IMR-90 (cell line): ENCODE measurements at regions not wholly inside any gene's neighbourhood (a gene's known extent, or its start where the extent isn't known, plus 50 kb on each side); places are given as distances from the start of the nearest gene placed in this dataset.
A peak's percentile ranks its signal among the peaks of the same experiment; 100 is the strongest.

Experiments
- ATAC-seq: fragments of 200-7000 bp; cut with Tn5 transposase; 2 replicates; pipeline ENCODE4 v1.9.1; 2020; ENCODE audit warnings: low read depth, mild to moderate bottlenecking, moderate library complexity
- BruUV-seq: library from RNA; stranded (reverse); fragments of 400-500 nt; replicated peaks from 2 replicates; lab custom pipeline; 2021; lab: Mats Ljungman, UMichigan
- CTCF ChIA-PET: fragments of 300-600 bp; formaldehyde crosslinking; extraction: SDS; loops from one replicate; lab custom pipeline; 2021; ENCODE audit warnings: antibody characterized with exemption; lab: Yijun Ruan, JAX
- POLR2A ChIA-PET: fragments of 300-600 bp; sonication (Branson Sonifier 250); formaldehyde crosslinking; loops from one replicate; lab custom pipeline; 2022; ENCODE audit warnings: antibody characterized with exemption; ENCODE audit not compliant: unreplicated experiment; lab: Charles Lee
- DNase-seq: peaks from one replicate; pipeline ENCODE4 v3.0.0; 2013
- H2AFZ ChIP-seq: replicated peaks from 2 replicates; pipeline ENCODE3; 2013; ENCODE audit warnings: low read length, mild to moderate bottlenecking; ENCODE audit not compliant: poor library complexity
- H2AK5ac ChIP-seq: 2 replicates; pipeline ENCODE4 v1.6.1; 2013; ENCODE audit warnings: low read depth, low read length, inconsistent platforms
- H2AK9ac ChIP-seq: replicated peaks from 2 replicates; pipeline ENCODE3; 2013; ENCODE audit warnings: mild to moderate bottlenecking, low read depth, low read length, moderate library complexity; ENCODE audit not compliant: poor library complexity
- H2BK120ac ChIP-seq: 2 replicates; pipeline ENCODE4 v1.6.1; 2013; ENCODE audit warnings: low read depth, low read length, inconsistent platforms
- H2BK15ac ChIP-seq: 3 replicates; pipeline ENCODE4 v1.6.1; 2013; ENCODE audit warnings: low read depth, low read length, inconsistent platforms
- H2BK20ac ChIP-seq: 2 replicates; pipeline ENCODE4 v1.6.1; 2013; ENCODE audit warnings: low read depth, mild to moderate bottlenecking, inconsistent platforms, low read length, moderate library complexity
- H2BK5ac ChIP-seq: 2 replicates; pipeline ENCODE4 v1.6.1; 2013; ENCODE audit warnings: mild to moderate bottlenecking, low read depth, low read length, inconsistent platforms; ENCODE audit not compliant: poor library complexity, severe bottlenecking
- H3K14ac ChIP-seq: replicated peaks from 2 replicates; pipeline ENCODE4 v1.6.1; 2013; ENCODE audit warnings: low read depth, low read length, inconsistent platforms
- H3K18ac ChIP-seq: 2 replicates; pipeline ENCODE4 v1.6.1; 2013; ENCODE audit warnings: low read depth, low read length, control low read depth
- H3K23ac ChIP-seq: 2 replicates; pipeline ENCODE4 v1.6.1; 2013; ENCODE audit warnings: low read depth, low read length, inconsistent platforms
- H3K27ac ChIP-seq: 2 replicates; pipeline ENCODE4 v1.5.1; 2013; ENCODE audit warnings: mild to moderate bottlenecking, control low read depth, low read length; ENCODE audit not compliant: insufficient read depth
- H3K27me3 ChIP-seq: 2 replicates; pipeline ENCODE4 v1.6.1; 2013; ENCODE audit warnings: low read length; ENCODE audit not compliant: control insufficient read depth, insufficient read depth
- H3K36me3 ChIP-seq: 2 replicates; pipeline ENCODE4 v1.6.1; 2013; ENCODE audit warnings: low read length, mixed read lengths; ENCODE audit not compliant: control insufficient read depth, insufficient read depth
- H3K4ac ChIP-seq: 2 replicates; pipeline ENCODE4 v1.6.1; 2013; ENCODE audit warnings: low read depth, low read length, inconsistent platforms
- H3K4me1 ChIP-seq: 2 replicates; pipeline ENCODE4 v1.6.1; 2013; ENCODE audit warnings: low read length, mixed read lengths; ENCODE audit not compliant: control insufficient read depth, insufficient read depth
- H3K4me2 ChIP-seq: 2 replicates; pipeline ENCODE4 v1.6.1; 2013; ENCODE audit warnings: low read depth, mild to moderate bottlenecking, control low read depth, low read length, moderate library complexity
- H3K4me3 ChIP-seq: 2 replicates; pipeline ENCODE4 v1.5.1; 2013; ENCODE audit warnings: low read depth, mild to moderate bottlenecking, control low read depth, low read length, moderate library complexity; ENCODE audit not compliant: insufficient read depth
- H3K56ac ChIP-seq: 2 replicates; pipeline ENCODE4 v1.6.1; 2013; ENCODE audit warnings: low read length, inconsistent platforms; ENCODE audit not compliant: insufficient read depth; ENCODE audit errors: extremely low read depth
- H3K79me1 ChIP-seq, 2 experiments: 2 replicates each; pipeline ENCODE4 v1.6.1; 2013; ENCODE audit warnings: low read length in 2 of 2, inconsistent platforms in 1 of 2, low read depth in 1 of 2
- H3K9ac ChIP-seq: 2 replicates; pipeline ENCODE4 v1.6.1; 2013; ENCODE audit warnings: low read depth, low read length, control low read depth
- H3K9me1 ChIP-seq: 2 replicates; pipeline ENCODE4 v1.6.1; 2013; ENCODE audit warnings: low read length, inconsistent platforms; ENCODE audit not compliant: insufficient read depth
- H3K9me3 ChIP-seq: 2 replicates; pipeline ENCODE4 v1.6.1; 2013; ENCODE audit warnings: low read length; ENCODE audit not compliant: control insufficient read depth, insufficient read depth
- H4K20me1 ChIP-seq: 2 replicates; pipeline ENCODE4 v1.6.1; 2013; ENCODE audit warnings: low read length, inconsistent platforms; ENCODE audit not compliant: insufficient read depth
- H4K5ac ChIP-seq: 2 replicates; pipeline ENCODE4 v1.6.1; 2013; ENCODE audit warnings: mild to moderate bottlenecking, low read depth, low read length, control low read depth
- H4K8ac ChIP-seq, 2 experiments: 2 replicates each; pipeline ENCODE4 v1.6.1; 2013; ENCODE audit warnings: low read depth in 2 of 2, low read length in 2 of 2, control low read depth in 1 of 2, inconsistent platforms in 1 of 2
- H4K91ac ChIP-seq: 2 replicates; pipeline ENCODE4 v1.6.1; 2013; ENCODE audit warnings: low read depth, low read length, inconsistent platforms; ENCODE audit not compliant: insufficient read depth
- MAFK ChIP-seq: IDR thresholded peaks from 2 replicates; pipeline ENCODE4 v1.6.1; 2012; ENCODE audit warnings: low read depth, low read length, improper control_type of control experiment
- MAZ ChIP-seq: IDR thresholded peaks from 2 replicates; pipeline ENCODE4 v1.6.1; 2012; ENCODE audit warnings: low read depth, mild to moderate bottlenecking, low read length, improper control_type of control experiment, moderate library complexity, borderline replicate concordance
- MXI1 ChIP-seq: IDR thresholded peaks from 2 replicates; pipeline ENCODE4 v1.6.1; 2012; ENCODE audit warnings: low read depth, mild to moderate bottlenecking, low read length, moderate library complexity, borderline replicate concordance
- NFE2L2 ChIP-seq: fragments of 150-350 bp; IDR thresholded peaks from 2 replicates; pipeline ENCODE4 v1.6.1; 2016; ENCODE audit warnings: low read depth, mild to moderate bottlenecking, low read length
- POLR2A ChIP-seq: IDR thresholded peaks from 2 replicates; pipeline ENCODE4 v1.6.1; 2012; ENCODE audit warnings: mild to moderate bottlenecking, low read depth, low read length
- RCOR1 ChIP-seq: IDR thresholded peaks from 2 replicates; pipeline ENCODE4 v1.6.1; 2012; ENCODE audit warnings: mild to moderate bottlenecking, low read length, improper control_type of control experiment; ENCODE audit not compliant: insufficient replicate concordance
- RFX5 ChIP-seq: IDR thresholded peaks from 2 replicates; pipeline ENCODE4 v1.8.0; 2012; ENCODE audit warnings: low read depth, mild to moderate bottlenecking, low read length, moderate library complexity
- SMC3 ChIP-seq: fragments of 150-350 bp; IDR thresholded peaks from 2 replicates; pipeline ENCODE4 v1.6.1; 2016; ENCODE audit warnings: low read depth, mild to moderate bottlenecking, antibody characterized with exemption, low read length, moderate library complexity
- USF2 ChIP-seq: fragments of 150-350 bp; IDR thresholded peaks from 2 replicates; pipeline ENCODE4 v1.6.1; 2017; ENCODE audit warnings: mild to moderate bottlenecking, antibody characterized with exemption, low read length, low read depth
- WGBS, 2 experiments: methylation state at CpG; one replicate each; pipeline versions ENCODE4 v1.1.5 to v1.1.7; 2013; ENCODE audit warnings: missing lambda C conversion rate in 2 of 2; ENCODE audit not compliant: insufficient read length in 1 of 2; ENCODE audit errors: extremely low coverage in 2 of 2; 5-methylcytosine and 5-hydroxymethylcytosine counted together
- dilution Hi-C: fragments of 300-500 bp; cut with HindIII; formaldehyde crosslinking; loops from one replicate; pipeline ENCODE4 v1.14.3; 2018; ENCODE audit warnings: low sequenced_read_pairs; ENCODE audit not compliant: unreplicated experiment
- in situ Hi-C: fragments of 300-500 bp; cut with MboI; formaldehyde crosslinking; loops from 3 replicates; pipeline ENCODE4 v1.14.3; 2019; ENCODE audit warnings: low sequenced_read_pairs, inconsistent platforms, mixed read lengths
- intact Hi-C: fragments of 100-400 bp; cut with micrococcal nuclease; formaldehyde crosslinking; loops from 2 replicates; pipeline ENCODE4 v1.10.0; 2022
- TF ChIP-seq, protein P1 (sequence below): fragments of 150-350 bp; IDR thresholded peaks from 2 replicates; pipeline ENCODE4 v1.6.1; 2016; ENCODE audit warnings: low read depth, mild to moderate bottlenecking, low read length, moderate library complexity, borderline replicate concordance
- TF ChIP-seq, protein P2 (sequence below): conservative IDR thresholded peaks from 2 replicates; pipeline ENCODE4 v1.5.1; 2012; ENCODE audit warnings: mild to moderate bottlenecking, low read depth, low read length, improper control_type of control experiment

GRCh38 chr5:143554918-143555477 is 151.5 kb upstream of the NR3C1 start (continued):
- 0 out of 2 replicates have a peak, but pooled peaks have one; percentile 37 for TF ChIP-seq MXI1

- intact Hi-C loops (loop anchor here (2.0 kb wide), 1 partner anchor 149 kb away; no protein-coding TSS in a partner anchor), dilution Hi-C loops (no loop called here), in situ Hi-C loops (no loop called here)
- H2BK15ac ChIP-seq = 0 out of 3 replicates have a peak overlapping the region, but pooled peaks have one; percentile 72
- H2AFZ ChIP-seq = no peak overlapping the region
- H2BK20ac ChIP-seq = peak overlapping the region; percentile 86
- ATAC-seq = peak; percentile 47
- H3K4ac ChIP-seq = peak overlapping the region; percentile 51; the same call in 1 of the 2 replicates
- H3K14ac ChIP-seq = no peak overlapping the region
- ChIA-PET POLR2A (interaction anchor here (0.9 kb wide), 1 partner anchor 151 kb away, joined by 3 read pairs; the partner anchor contains the start of gene NR3C1), CTCF (interaction anchor here (0.8 to 1.4 kb wide), 2 partner anchors 218 to 491 kb away, joined by 3 read pairs; no protein-coding TSS in a partner anchor)
- H3K9ac ChIP-seq = no peak overlapping the region
- H4K20me1 ChIP-seq = no peaks in the 10 kb centered on the region
- peaks cover 11% of the 10 kb centered on the region for H3K9me1 ChIP-seq
- peak overlapping the region; percentile 86; the same call in 1 of the 2 replicates for H3K18ac ChIP-seq
- H2AK9ac ChIP-seq = no peak overlapping the region
- H3K79me1 ChIP-seq = no peaks in the 10 kb centered on the region; a peak in 1 of 4 replicates
- no peaks in the 10 kb centered on the region for H3K9me3 ChIP-seq
- H2BK120ac ChIP-seq = peak overlapping the region; percentile 91
- no TSS peak for BruUV-seq
- no peak overlapping the region; the same call in 1 of the 2 replicates for H4K5ac ChIP-seq
- no peak overlapping the region for H3K4me3 ChIP-seq
- WGBS, 2 experiments = no CpG with 5 or more reads among the region's 2 CpGs
- H4K8ac ChIP-seq = peak overlapping the region; percentile 54 to 79
- peak overlapping the region; percentile 25; the same call in 1 of the 2 replicates for H3K27ac ChIP-seq
- peaks cover 19% of the 10 kb centered on the region for H3K4me1 ChIP-seq
- peak overlapping the region; percentile 99 for H2BK5ac ChIP-seq
- peak overlapping the region; percentile 34; the same call in 1 of the 2 replicates for H3K4me2 ChIP-seq
- H3K23ac ChIP-seq = no peak overlapping the region
- DNase-seq = peak; percentile 99
- peak overlapping the region; percentile 67; the same call in 1 of the 2 replicates for H4K91ac ChIP-seq
- no peak overlapping the region for H2AK5ac ChIP-seq
- peak overlapping the region; percentile 87; the same call in 1 of the 2 replicates for H3K56ac ChIP-seq
- H3K36me3 ChIP-seq = no peaks in the 10 kb centered on the region
- H3K27me3 ChIP-seq = no peaks in the 10 kb centered on the region
- TF ChIP-seq RCOR1 = peak; percentile 55
- peak; percentile 48; the same call in 1 of the 2 replicates for TF ChIP-seq NFE2L2
- no peak for TF ChIP-seq MAZ
- no peak for TF ChIP-seq MXI1
- TF ChIP-seq RFX5 = no peak
- TF ChIP-seq POLR2A = no peak; the same call in 1 of the 2 replicates
- no peak for TF ChIP-seq USF2
- TF ChIP-seq, protein P1, sequence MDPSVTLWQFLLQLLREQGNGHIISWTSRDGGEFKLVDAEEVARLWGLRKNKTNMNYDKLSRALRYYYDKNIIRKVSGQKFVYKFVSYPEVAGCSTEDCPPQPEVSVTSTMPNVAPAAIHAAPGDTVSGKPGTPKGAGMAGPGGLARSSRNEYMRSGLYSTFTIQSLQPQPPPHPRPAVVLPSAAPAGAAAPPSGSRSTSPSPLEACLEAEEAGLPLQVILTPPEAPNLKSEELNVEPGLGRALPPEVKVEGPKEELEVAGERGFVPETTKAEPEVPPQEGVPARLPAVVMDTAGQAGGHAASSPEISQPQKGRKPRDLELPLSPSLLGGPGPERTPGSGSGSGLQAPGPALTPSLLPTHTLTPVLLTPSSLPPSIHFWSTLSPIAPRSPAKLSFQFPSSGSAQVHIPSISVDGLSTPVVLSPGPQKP = no peak
- no peak for TF ChIP-seq SMC3
- peak; percentile 43; the same call in 1 of the 2 replicates for TF ChIP-seq MAFK
- TF ChIP-seq, protein P2, sequence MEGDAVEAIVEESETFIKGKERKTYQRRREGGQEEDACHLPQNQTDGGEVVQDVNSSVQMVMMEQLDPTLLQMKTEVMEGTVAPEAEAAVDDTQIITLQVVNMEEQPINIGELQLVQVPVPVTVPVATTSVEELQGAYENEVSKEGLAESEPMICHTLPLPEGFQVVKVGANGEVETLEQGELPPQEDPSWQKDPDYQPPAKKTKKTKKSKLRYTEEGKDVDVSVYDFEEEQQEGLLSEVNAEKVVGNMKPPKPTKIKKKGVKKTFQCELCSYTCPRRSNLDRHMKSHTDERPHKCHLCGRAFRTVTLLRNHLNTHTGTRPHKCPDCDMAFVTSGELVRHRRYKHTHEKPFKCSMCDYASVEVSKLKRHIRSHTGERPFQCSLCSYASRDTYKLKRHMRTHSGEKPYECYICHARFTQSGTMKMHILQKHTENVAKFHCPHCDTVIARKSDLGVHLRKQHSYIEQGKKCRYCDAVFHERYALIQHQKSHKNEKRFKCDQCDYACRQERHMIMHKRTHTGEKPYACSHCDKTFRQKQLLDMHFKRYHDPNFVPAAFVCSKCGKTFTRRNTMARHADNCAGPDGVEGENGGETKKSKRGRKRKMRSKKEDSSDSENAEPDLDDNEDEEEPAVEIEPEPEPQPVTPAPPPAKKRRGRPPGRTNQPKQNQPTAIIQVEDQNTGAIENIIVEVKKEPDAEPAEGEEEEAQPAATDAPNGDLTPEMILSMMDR = no peak
These were observed 150.8 kb upstream of the NR3C1 start for GRCh38 chr5:143554187-143554717.
